ENCODE measurements at regions not wholly inside any gene's neighbourhood (a gene's known extent, or its start where the extent isn't known, plus 50 kb on each side); places are given as distances from the start of the nearest gene placed in this dataset.

DNA sequence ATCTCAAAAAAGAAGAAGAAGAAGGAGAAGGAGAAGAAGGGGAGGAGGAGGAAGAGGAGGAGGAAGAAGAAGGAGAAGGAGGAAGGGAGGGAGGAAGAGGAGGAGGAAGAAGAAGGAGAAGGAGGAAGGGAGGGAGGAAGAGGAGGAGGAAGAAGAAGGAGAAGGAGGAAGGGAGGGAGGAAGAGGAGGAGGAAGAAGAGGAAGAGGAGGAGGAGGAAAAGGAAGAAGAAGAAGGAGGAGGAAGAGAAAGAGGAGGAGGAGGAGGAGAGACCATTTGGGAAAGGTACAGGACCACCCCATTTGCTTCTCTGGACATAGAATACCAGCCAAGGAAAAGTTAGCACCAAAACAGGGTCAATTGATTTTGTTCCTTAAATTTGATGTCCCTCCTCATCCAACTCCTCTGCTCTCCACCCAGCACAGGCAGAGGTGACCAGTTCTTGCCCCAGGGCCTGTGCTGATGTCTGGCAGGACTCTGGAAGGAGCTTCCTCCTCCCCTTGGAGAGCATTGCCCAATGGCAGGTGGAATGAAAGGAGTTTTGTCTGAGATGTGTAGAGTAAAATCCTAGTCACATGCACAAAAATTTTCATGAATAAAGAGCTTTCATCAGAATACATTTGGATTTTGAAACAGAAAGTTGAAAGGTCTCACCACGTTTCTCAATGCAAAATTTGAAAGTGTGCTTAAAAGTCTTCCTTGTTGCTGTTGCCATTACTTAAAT lies 182.9 kb downstream of the LY86 start:
- ChIA-PET CTCF (interaction anchor here (0.8 kb wide), 1 partner anchor 14 kb away, joined by 3 read pairs; no protein-coding TSS in a partner anchor), POLR2A (no interaction called here)
- no peak for TF ChIP-seq CTCF (IDR thresholded peaks at IDR 0.05; ENCODE audit: control extremely low read depth, extremely low read depth, low read depth, missing control alignments)
- no peak for DNase-seq (ENCODE audit: extremely low spot score)

DNA sequence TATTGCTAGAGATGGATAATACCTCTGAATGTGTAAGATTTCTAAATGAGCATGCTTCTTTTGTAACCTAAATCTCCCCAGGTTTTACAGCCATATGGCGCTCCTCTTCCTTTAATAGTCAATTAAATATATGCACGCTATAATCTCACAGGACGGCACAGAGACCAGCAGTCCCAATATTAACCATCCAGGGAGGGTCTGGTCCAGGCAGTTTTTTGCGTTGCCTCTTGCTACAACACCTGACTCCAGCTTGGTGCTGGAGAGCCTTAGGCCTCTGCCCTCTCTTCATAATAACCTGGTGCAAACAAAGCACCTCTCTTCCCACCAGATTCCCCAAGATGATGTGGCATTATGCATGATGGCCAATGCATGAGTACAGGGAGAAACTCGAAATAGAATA lies 183.4 kb downstream of the LY86 start:
- ChIA-PET POLR2A (no interaction called here), CTCF (interaction anchor here (0.8 to 1.3 kb wide), 2 partner anchors 13 to 14 kb away, joined by 3 read pairs; no protein-coding TSS in a partner anchor)
- TF ChIP-seq CTCF (IDR thresholded peaks at IDR 0.05; ENCODE audit: control extremely low read depth, extremely low read depth, low read depth, missing control alignments), result no peak
- DNase-seq (ENCODE audit: extremely low spot score), result no peak

GRCh38 chr6:6772751-6773150 lies 184.2 kb downstream of the LY86 start:
- TF ChIP-seq CTCF (IDR thresholded peaks at IDR 0.05; ENCODE audit: control extremely low read depth, extremely low read depth, low read depth, missing control alignments), result no peak
- ChIA-PET CTCF (interaction anchor here (1.3 kb wide), 1 partner anchor 14 kb away, joined by 3 read pairs; no protein-coding TSS in a partner anchor), POLR2A (no interaction called here)
- no peak for DNase-seq (ENCODE audit: extremely low spot score)

GRCh38 chr6:6775074-6775473 lies 186.6 kb downstream of the LY86 start:
- ChIA-PET POLR2A (no interaction called here), CTCF (no interaction called here)
- DNase-seq (ENCODE audit: extremely low spot score), result no peak
- no peak for TF ChIP-seq CTCF (IDR thresholded peaks at IDR 0.05; ENCODE audit: control extremely low read depth, extremely low read depth, low read depth, missing control alignments)

DNA sequence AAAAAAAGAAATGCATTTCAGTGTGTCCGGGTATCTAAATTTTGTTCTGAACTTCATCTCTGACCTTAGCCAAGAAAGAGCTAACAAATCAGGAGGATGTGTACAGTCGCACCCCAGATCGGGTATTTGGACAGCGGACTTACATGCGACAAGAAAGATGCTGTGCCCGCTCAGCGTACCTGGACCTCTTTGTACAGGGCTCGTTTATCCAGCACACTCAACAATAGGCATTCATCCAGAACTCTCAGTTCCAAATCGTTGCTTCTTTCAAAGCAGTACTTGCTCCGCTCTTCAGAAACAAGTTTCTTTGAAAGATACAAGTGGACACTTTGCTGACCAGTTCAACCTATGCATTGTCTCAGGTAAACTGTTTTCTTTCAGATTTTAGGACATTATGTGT lies 191.7 kb downstream of the LY86 start:
- POLR2A ChIA-PET, result no interaction called here
- no peak for DNase-seq (ENCODE audit: extremely low spot score)
- CTCF ChIA-PET, result no interaction called here
- no peak for TF ChIP-seq CTCF (IDR thresholded peaks at IDR 0.05; ENCODE audit: control extremely low read depth, extremely low read depth, low read depth, missing control alignments)

DNA sequence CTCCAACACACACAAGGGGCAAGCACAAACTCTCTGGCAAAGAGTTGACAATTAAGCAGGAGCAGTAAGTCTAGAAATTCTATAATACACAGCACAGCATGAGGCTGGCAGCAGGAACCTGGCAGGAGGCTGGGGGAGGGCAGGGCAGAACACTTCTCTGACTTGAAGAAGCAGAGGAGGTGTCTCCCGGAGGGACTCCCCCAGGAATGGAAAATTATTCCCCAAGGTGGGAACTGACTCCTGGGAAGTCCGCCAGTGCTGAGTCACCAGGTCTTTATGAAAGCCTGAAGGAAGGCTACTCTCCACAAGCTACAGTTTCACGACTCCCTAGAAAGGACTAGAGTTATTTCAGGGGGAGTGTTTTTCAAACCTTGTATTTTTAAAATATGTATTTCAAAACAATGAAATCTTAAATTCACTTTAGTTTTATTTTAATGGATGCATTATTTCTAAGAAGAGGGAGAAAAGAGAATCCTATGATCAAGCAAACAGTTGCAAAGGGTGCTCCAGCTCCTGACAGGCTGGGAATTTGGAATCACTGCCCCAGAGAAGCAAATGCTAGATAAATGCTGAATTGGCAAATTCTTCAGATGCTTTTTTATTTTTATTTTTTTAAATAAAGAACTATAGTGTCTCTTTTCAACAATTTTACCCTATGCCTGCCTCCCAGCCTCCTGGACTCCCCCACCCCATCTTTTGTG lies 192.8 kb downstream of the LY86 start:
- POLR2A ChIA-PET, result no interaction called here
- TF ChIP-seq CTCF (IDR thresholded peaks at IDR 0.05; ENCODE audit: control extremely low read depth, extremely low read depth, low read depth, missing control alignments), result no peak
- CTCF ChIA-PET, result interaction anchor here (1.1 to 1.2 kb wide), 2 partner anchors 19 to 23 kb away, joined by 3 read pairs; no protein-coding TSS in a partner anchor
- no peak for DNase-seq (ENCODE audit: extremely low spot score)
